Inflammatory macrophage treated with lipopolysaccharide for 4 hours (primary cell): ENCODE measurements at regions not wholly inside any gene's neighbourhood (a gene's known extent, or its start where the extent isn't known, plus 50 kb on each side); places are given as distances from the start of the nearest gene placed in this dataset.

Experiments
- DNase-seq: peaks from one replicate; pipeline ENCODE4 v3.0.0-alpha.2; 2020

DNA sequence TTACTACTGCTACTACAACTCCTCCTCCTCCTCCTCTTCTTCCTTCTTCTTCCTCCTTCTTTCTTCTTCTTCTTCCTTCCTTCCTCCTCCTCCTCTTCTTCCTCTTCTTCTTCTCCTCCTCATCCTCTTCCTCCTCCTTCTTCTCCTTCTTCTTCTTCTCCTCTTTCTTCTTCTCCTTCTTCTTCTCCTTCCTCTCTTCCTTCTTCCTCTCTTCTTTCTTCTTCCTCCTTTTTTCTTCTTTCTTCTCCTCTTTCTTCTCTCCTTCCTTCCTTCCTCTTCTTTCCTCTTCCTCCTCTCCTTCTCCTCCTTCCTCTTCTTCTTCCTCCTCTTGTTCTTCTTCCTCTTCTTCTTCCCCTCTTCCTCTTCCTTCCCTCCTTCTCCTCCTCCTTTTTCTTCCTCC is 94.7 kb upstream of the MYO16 start:
- no peak for DNase-seq

DNA sequence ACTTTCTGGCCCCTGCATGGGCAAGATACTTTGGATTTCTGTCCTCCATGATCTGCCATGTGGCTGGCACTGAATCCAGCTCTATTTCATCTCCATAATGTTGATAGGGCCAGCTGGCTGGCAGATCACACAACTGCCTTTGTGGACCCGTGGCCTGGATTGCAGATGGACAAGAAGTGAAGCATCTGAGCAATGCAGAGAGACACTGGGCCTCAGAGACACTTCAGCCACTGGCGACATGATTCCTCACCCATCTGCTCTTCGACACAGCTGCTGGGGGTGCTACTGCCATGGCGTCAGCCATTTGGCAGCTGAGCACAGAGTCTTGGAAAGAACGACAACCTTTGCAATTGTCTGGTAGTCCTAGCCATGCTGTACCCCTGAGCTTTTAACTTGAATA is 79.5 kb upstream of the MYO16 start:
- DNase-seq, result no peak

GRCh38 chr13:108551674-108552073 is 77.7 kb upstream of the MYO16 start:
- DNase-seq, result no peak

DNA sequence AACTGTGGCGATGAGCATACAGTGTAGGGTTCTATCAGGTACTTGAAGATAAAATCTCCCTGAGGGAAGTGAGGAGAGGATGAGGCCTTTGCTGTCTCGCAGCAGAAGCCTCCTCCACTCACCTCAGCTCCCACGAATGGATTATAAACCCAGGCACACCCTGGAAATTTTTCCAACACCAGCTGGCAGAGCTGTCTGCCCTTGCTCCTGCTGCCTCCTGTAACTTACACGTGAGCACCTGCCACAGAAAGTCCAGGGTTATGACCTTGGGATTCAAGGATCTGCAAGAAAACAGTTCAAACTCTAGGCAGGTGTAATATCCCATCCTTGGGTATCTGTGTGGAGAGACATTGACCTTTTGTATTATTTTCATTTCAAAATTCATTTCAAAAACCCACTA is 70.9 kb upstream of the MYO16 start:
- no peak for DNase-seq

DNA sequence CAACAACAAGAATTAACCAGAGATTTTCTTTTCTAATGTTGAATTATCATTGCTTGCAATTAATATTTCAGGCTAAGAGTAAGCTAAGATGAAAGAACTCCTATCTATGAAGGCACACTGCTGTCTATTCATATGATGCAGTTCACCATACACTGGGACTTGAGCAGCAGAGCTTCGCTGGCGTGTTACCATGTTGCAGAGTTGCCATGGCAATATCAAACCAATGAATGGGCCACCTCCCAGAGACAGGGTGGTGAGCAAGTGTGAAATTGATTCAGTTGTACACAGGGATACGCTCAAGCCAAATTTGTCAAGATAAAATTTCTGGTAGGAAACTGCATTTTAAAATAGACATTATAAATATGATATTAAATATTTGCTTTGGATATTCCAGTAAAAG is 69.3 kb upstream of the MYO16 start:
- DNase-seq, result no peak

DNA sequence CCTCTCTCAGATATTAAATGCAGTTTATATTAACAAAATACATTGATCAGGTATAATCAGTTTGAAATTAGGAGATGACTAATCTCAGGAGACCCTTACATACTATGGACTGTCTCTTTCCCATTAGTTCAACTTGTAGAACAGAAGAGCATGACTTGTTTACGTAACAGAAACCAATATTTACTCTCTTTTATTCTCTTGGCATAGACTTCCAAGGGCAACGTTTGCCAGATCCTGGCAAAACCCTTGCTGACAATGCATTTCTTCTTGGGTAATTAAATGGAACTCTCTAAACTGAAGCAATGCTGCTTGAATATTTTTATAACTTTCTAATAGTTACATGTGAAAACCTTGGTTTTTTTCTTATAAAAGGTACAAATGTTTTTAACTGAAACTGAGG is 68.3 kb upstream of the MYO16 start:
- DNase-seq, result no peak

- no peak for DNase-seq
Measured at GRCh38 chr13:108566413-108567170, 62.8 kb upstream of the MYO16 start.

DNA sequence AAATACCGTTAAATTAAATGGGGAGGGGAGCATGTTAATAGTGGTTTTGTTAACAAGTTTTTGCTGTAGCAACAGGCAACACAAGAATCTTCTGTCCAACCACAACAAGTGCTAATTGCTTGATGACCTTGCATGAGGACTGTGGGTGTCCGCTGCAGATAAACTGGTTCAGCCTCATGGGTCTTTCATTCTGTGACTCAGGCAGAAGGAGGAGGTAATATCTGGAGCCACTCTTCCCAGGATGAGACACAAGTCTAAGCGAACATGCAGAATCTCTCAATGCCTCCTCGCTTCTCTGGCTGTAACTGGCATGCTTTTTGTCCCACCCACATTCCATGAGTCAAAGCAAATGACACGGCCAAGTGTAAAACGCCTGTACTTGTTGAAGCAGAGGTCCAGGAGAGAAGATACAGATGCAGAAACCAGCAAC is 56.6 kb upstream of the MYO16 start:
- DNase-seq, result no peak

DNA sequence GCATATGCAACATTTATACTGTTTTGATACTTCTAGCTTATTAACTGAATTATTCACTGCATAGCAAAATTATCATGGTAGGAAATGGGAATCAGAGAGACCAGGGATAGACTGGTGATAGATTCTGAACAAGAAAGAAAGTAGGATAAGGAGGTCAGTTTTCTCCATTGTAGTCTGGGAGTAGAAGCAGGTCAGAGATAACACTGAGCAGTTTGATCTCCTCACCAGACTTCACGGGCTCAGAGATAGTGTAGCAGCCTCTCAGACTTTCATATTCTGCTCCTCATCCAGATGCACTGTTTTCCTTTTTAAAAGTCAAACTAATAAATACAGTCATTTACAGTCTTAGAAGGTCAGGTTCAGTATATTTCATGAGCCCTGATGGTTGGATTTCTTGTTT is 56.0 kb upstream of the MYO16 start:
- no peak for DNase-seq

- no peak for DNase-seq
Measured at GRCh38 chr13:108574856-108575255, 54.6 kb upstream of the MYO16 start.

GRCh38 chr13:108575430-108575829 is 54.0 kb upstream of the MYO16 start:
- no peak for DNase-seq
